Trophoblast cell (in vitro differentiated cells and primary cell): ENCODE measurements at regions not wholly inside any gene's neighbourhood (a gene's known extent, or its start where the extent isn't known, plus 50 kb on each side); places are given as distances from the start of the nearest gene placed in this dataset.
"Not testable (repeated sequence)": the region's sequence is repeated elsewhere in the genome, so short reads cannot be mapped to it uniquely, and the experiment has no call there.

Experiments
- DNase-seq, 2 donors: peaks; one replicate each; pipeline ENCODE4 v3.0.0-alpha.2; 2016
- H2AFZ ChIP-seq: 2 replicates; pipeline ENCODE4 v1.6.1; 2013; ENCODE audit warnings: low read length, moderate library complexity, mild to moderate bottlenecking; ENCODE audit not compliant: insufficient read depth, poor library complexity
- H2AK5ac ChIP-seq: 2 replicates; pipeline ENCODE4 v1.6.1; 2013; ENCODE audit warnings: mild to moderate bottlenecking, low read length
- H2BK120ac ChIP-seq: 2 replicates; pipeline ENCODE4 v1.6.1; 2013; ENCODE audit warnings: low read length, mild to moderate bottlenecking, moderate library complexity; ENCODE audit not compliant: insufficient read depth, poor library complexity
- H2BK12ac ChIP-seq: 2 replicates; pipeline ENCODE4 v1.6.1; 2013; ENCODE audit warnings: mild to moderate bottlenecking, low read length, moderate library complexity
- H2BK5ac ChIP-seq: 2 replicates; pipeline ENCODE4 v1.6.1; 2013; ENCODE audit warnings: low read length, low read depth, moderate library complexity, mild to moderate bottlenecking; ENCODE audit not compliant: poor library complexity
- H3K14ac ChIP-seq: 2 replicates; pipeline ENCODE4 v1.6.1; 2013; ENCODE audit warnings: mild to moderate bottlenecking, low read length
- H3K18ac ChIP-seq: 2 replicates; pipeline ENCODE4 v1.6.1; 2013; ENCODE audit warnings: mild to moderate bottlenecking, low read length
- H3K23ac ChIP-seq: 2 replicates; pipeline ENCODE4 v1.6.1; 2013; ENCODE audit warnings: low read length
- H3K27ac ChIP-seq: 2 replicates; pipeline ENCODE4 v1.5.1; 2013; ENCODE audit warnings: low read depth, mild to moderate bottlenecking, inconsistent platforms, low read length, moderate library complexity
- H3K27me3 ChIP-seq: 2 replicates; pipeline ENCODE4 v1.6.1; 2013; ENCODE audit warnings: inconsistent platforms, mild to moderate bottlenecking, low read length, moderate library complexity; ENCODE audit not compliant: insufficient read depth
- H3K36me3 ChIP-seq, 2 experiments: 1 replicate in 1 of 2; 2 replicates in 1 of 2; pipeline ENCODE4 v1.6.1; 2013; ENCODE audit warnings: low read length in 2 of 2, mild to moderate bottlenecking in 2 of 2, moderate library complexity in 1 of 2; ENCODE audit not compliant: insufficient read depth in 2 of 2, control insufficient read depth in 1 of 2
- H3K4ac ChIP-seq: 2 replicates; pipeline ENCODE4 v1.6.1; 2013; ENCODE audit warnings: low read depth, mild to moderate bottlenecking, low read length, moderate library complexity
- H3K4me1 ChIP-seq, 2 experiments: 1 replicate in 1 of 2; 2 replicates in 1 of 2; pipeline ENCODE4 v1.6.1; 2013; ENCODE audit warnings: low read length in 2 of 2, mild to moderate bottlenecking in 2 of 2, moderate library complexity in 1 of 2; ENCODE audit not compliant: insufficient read depth in 2 of 2, control insufficient read depth in 1 of 2
- H3K4me2 ChIP-seq: 2 replicates; pipeline ENCODE4 v1.6.1; 2013; ENCODE audit warnings: inconsistent platforms, mild to moderate bottlenecking, low read length, moderate library complexity
- H3K4me3 ChIP-seq: 2 replicates; pipeline ENCODE4 v1.5.1; 2013; ENCODE audit warnings: mild to moderate bottlenecking, low read depth, low read length, inconsistent platforms
- H3K79me1 ChIP-seq: one replicate; pipeline ENCODE4 v1.6.1; 2013; ENCODE audit warnings: low read length
- H3K79me2 ChIP-seq: 2 replicates; pipeline ENCODE4 v1.6.1; 2013; ENCODE audit warnings: low read length, mild to moderate bottlenecking; ENCODE audit not compliant: control insufficient read depth, insufficient read depth, poor library complexity
- H3K9ac ChIP-seq: 2 replicates; pipeline ENCODE4 v1.6.1; 2013; ENCODE audit warnings: mild to moderate bottlenecking, low read length
- H3K9me3 ChIP-seq: 2 replicates; pipeline ENCODE4 v1.6.1; 2013; ENCODE audit warnings: low read depth, mild to moderate bottlenecking, control low read depth, inconsistent platforms, low read length; ENCODE audit not compliant: insufficient read depth
- H4K12ac ChIP-seq: 2 replicates; pipeline ENCODE4 v1.6.1; 2013; ENCODE audit warnings: low read depth, mild to moderate bottlenecking, low read length, moderate library complexity
- H4K8ac ChIP-seq: 2 replicates; pipeline ENCODE4 v1.6.1; 2013; ENCODE audit warnings: low read depth, mild to moderate bottlenecking, low read length, moderate library complexity
- H4K91ac ChIP-seq: one replicate; pipeline ENCODE4 v1.6.1; 2013; ENCODE audit warnings: low read depth, mild to moderate bottlenecking, low read length, moderate library complexity
- WGBS: extraction: QIAGEN DNeasy Blood & Tissue Kit; methylation state at CpG from one replicate; pipeline ENCODE4 v1.1.7; 2013; ENCODE audit warnings: missing lambda C conversion rate; ENCODE audit not compliant: insufficient read length, insufficient coverage; ENCODE audit errors: extremely low coverage; 5-methylcytosine and 5-hydroxymethylcytosine counted together

DNA sequence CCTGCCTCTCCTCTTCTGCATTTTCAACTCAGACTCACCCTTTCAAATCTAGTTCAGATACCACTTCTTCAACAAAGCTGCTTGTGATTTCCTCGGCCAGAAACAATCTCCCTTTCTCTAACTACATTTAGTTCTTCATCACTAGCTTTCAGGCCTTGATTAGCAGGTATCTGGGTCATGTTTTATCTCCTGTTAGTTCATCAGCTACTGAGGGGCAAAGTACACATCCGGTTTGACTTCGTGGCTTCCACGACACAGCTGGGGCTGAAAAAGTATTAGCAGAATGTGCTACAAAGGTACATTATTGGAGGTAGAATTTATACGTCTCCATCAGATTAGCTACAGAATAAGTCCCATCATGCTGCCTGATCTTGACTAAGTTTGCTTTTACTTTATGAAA lies 197.2 kb upstream of the PRKX start:
- no CpG with 5 or more reads among the region's 5 CpGs for WGBS
- not testable (repeated sequence) for DNase-seq, H3K4me2 ChIP-seq, H3K4me1 ChIP-seq, H3K27me3 ChIP-seq, H3K9ac ChIP-seq, H3K18ac ChIP-seq, H2AK5ac ChIP-seq, H3K4me3 ChIP-seq, H2BK120ac ChIP-seq, H4K12ac ChIP-seq, H3K79me2 ChIP-seq, H4K91ac ChIP-seq, H2BK5ac ChIP-seq, H3K36me3 ChIP-seq, H3K4ac ChIP-seq, H3K14ac ChIP-seq, H3K23ac ChIP-seq, H2BK12ac ChIP-seq, H4K8ac ChIP-seq, H3K9me3 ChIP-seq, H3K79me1 ChIP-seq, H2AFZ ChIP-seq, H3K27ac ChIP-seq

DNA sequence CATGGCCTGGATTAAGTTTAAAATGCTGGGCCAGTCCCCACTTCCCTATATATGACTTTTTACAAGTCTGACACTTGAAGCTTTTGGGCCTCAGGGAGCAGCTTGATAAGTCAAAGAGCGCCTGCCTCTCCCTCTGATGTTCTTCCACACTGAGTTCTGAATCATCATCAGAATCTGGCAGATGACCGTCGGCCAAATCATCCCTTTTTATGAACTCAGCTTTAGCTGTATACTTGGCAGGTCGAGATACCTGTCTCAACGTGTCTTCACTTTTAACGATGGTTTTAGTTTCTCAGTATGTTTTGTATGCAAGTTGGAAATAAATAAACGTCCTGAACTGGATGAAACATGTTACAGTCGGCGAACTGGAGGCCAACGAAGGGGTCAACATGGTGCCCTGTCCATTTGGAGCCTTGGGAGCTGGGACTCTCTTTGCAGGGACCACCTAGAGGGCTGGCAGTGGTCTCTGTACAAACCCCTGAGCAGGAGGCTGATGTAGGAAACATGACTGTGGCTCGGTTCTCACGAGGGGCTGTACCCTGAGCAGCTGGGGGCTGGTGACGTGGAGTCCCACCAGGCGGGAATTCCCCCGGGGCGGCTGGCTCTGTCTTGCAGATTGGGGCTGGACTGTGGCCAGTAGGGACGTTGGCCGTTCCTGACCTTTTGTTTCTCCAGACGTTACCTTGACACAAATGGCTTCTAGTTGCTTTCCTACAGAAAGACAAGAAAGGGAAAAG lies 192.2 kb upstream of the PRKX start:
- not testable (repeated sequence) for H4K8ac ChIP-seq, H4K91ac ChIP-seq, H2AK5ac ChIP-seq, H3K4me3 ChIP-seq, H3K14ac ChIP-seq, H2AFZ ChIP-seq, H3K4ac ChIP-seq, H3K18ac ChIP-seq, H3K9me3 ChIP-seq, H3K23ac ChIP-seq, H4K12ac ChIP-seq, H3K27ac ChIP-seq, H2BK5ac ChIP-seq, H3K79me2 ChIP-seq, H3K4me1 ChIP-seq, H3K36me3 ChIP-seq, H3K4me2 ChIP-seq, H3K9ac ChIP-seq, H3K79me1 ChIP-seq, H2BK12ac ChIP-seq, H3K27me3 ChIP-seq, H2BK120ac ChIP-seq, DNase-seq
- no CpG with 5 or more reads among the region's 19 CpGs for WGBS

DNA sequence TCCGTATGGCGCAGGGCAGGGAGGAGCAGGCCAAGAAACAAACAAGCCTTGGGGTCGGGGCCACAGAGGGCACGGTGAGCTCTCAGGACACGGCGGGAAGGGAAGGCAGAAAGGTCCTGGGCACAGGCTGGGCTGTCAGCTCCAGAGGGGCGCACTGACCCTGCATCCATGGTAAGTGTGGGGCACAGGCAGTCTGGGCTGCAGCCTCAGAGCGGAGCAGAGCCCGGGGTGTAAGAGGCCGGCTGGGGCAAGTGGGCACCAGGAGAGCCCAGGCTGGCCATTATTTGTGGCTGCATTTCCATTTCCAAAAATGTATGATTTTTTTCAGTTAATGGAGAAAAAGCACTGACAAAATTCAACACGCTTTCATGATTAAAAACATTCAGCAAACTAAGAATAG lies 188.8 kb upstream of the PRKX start:
- H3K79me2 ChIP-seq, H4K8ac ChIP-seq, H3K4me2 ChIP-seq, H2BK120ac ChIP-seq, H3K9ac ChIP-seq, H4K91ac ChIP-seq, H3K14ac ChIP-seq, H3K4me3 ChIP-seq, H2AFZ ChIP-seq, H3K23ac ChIP-seq, H2AK5ac ChIP-seq, H3K36me3 ChIP-seq, H3K27ac ChIP-seq, DNase-seq, H2BK5ac ChIP-seq, H3K4ac ChIP-seq, H4K12ac ChIP-seq, H3K9me3 ChIP-seq, H3K79me1 ChIP-seq, H3K27me3 ChIP-seq, H2BK12ac ChIP-seq, H3K4me1 ChIP-seq, H3K18ac ChIP-seq: not testable (repeated sequence)
- WGBS = no CpG with 5 or more reads among the region's 11 CpGs

DNA sequence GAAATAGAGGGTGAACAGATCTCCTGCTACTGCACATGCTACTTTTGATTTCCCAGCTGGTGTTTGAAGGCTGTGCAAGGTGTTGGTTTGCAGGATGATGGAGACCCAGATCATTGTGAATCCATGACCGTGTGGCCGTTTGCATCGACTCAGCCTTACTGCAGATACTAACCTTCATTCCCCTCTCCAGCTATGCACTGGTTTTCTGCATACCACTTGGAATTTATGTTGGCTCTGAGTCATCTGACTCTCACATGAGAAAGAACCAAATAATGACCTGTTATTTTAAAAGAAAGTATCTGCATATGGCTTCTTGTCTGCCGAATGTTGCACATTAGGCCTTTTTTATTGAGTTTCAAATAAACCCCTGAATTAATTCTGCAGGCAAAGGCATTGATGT lies 183.3 kb upstream of the PRKX start:
- not testable (repeated sequence) for H4K8ac ChIP-seq, H3K18ac ChIP-seq, H2BK5ac ChIP-seq, H3K14ac ChIP-seq, H3K9ac ChIP-seq, H3K79me1 ChIP-seq, H2AFZ ChIP-seq, H3K4me3 ChIP-seq, DNase-seq, H3K4ac ChIP-seq, H4K91ac ChIP-seq, H2AK5ac ChIP-seq, H3K27me3 ChIP-seq, H4K12ac ChIP-seq, H3K4me2 ChIP-seq, H3K4me1 ChIP-seq, H3K23ac ChIP-seq, H2BK12ac ChIP-seq, H3K79me2 ChIP-seq, H2BK120ac ChIP-seq, H3K36me3 ChIP-seq, H3K9me3 ChIP-seq, H3K27ac ChIP-seq
- WGBS = no CpG with 5 or more reads among the region's 4 CpGs
